Sciatic nerve (tissue), 2 donors: ENCODE measurements at regions not wholly inside any gene's neighbourhood (a gene's known extent, or its start where the extent isn't known, plus 50 kb on each side); places are given as distances from the start of the nearest gene placed in this dataset.

Experiments
- ATAC-seq: fragments of 200-7000 bp; cut with Tn5 transposase; one replicate; pipeline ENCODE4 v1.9.1; 2020; ENCODE audit warnings: mild to moderate bottlenecking, moderate library complexity
- DNase-seq: peaks from one replicate; pipeline ENCODE4 v3.0.0-alpha.2; 2020; ENCODE audit warnings: low spot score
- intact Hi-C: fragments of 100-400 bp; cut with DNase I; formaldehyde crosslinking; loops from one replicate; pipeline ENCODE4 v1.14.2; 2022
- donor health status: DM: no; HTN: no; CAD: no.
- donor health status: DM: no; HTN: no; CAD: no.

GRCh38 chr19:46911456-46911855 lies 50.7 kb downstream of the ARHGAP35 start:
- ATAC-seq (no peak), DNase-seq (no peak)
- intact Hi-C loops, result no loop called here

- intact Hi-C loops, result no loop called here
- no peak for DNase-seq
- no peak for ATAC-seq
These were observed 52.5 kb downstream of the ARHGAP35 start for GRCh38 chr19:46913198-46913851.

- DNase-seq (no peak), ATAC-seq (peak; percentile 62)
- intact Hi-C loops, result no loop called here
These were observed 53.1 kb downstream of the ARHGAP35 start for GRCh38 chr19:46913852-46914430.

GRCh38 chr19:46915386-46915785 lies 54.6 kb downstream of the ARHGAP35 start:
- ATAC-seq (no peak), DNase-seq (no peak)
- intact Hi-C loops, result no loop called here

- DNase-seq, result no peak
- intact Hi-C loops, result no loop called here
- no peak for ATAC-seq
These were observed 56.2 kb downstream of the ARHGAP35 start for GRCh38 chr19:46917002-46917401.

- DNase-seq, result peak; percentile 15
- intact Hi-C loops, result no loop called here
- no peak for ATAC-seq
These were observed 58.5 kb downstream of the ARHGAP35 start for GRCh38 chr19:46919324-46919723.

GRCh38 chr19:46920362-46920761 lies 59.6 kb downstream of the ARHGAP35 start:
- DNase-seq (peak; percentile 25), ATAC-seq (no peak)
- intact Hi-C loops, result no loop called here

GRCh38 chr19:46921071-46921470 lies 60.3 kb downstream of the ARHGAP35 start:
- no peak for DNase-seq
- no peak for ATAC-seq
- intact Hi-C loops, result no loop called here

- intact Hi-C loops, result no loop called here
- DNase-seq, result peak; percentile 8
- no peak for ATAC-seq
These were observed 61.7 kb downstream of the ARHGAP35 start for GRCh38 chr19:46922465-46922864.

- intact Hi-C loops, result no loop called here
- peak; percentile 50 for DNase-seq
- peak; percentile 50 for ATAC-seq
These were observed 64.2 kb downstream of the ARHGAP35 start for GRCh38 chr19:46924874-46925547.

- ATAC-seq (no peak), DNase-seq (no peak)
- intact Hi-C loops, result no loop called here
These were observed 64.8 kb downstream of the ARHGAP35 start for GRCh38 chr19:46925548-46925950.

- intact Hi-C loops, result no loop called here
- ATAC-seq, result peak; percentile 68
- DNase-seq, result peak; percentile 23
These were observed 65.6 kb downstream of the ARHGAP35 start for GRCh38 chr19:46926170-46927071.

GRCh38 chr19:46927106-46927505 lies 66.3 kb downstream of the ARHGAP35 start:
- no peak for ATAC-seq
- intact Hi-C loops, result no loop called here
- DNase-seq, result no peak

GRCh38 chr19:46927893-46928292 lies 67.1 kb downstream of the ARHGAP35 start:
- DNase-seq (no peak), ATAC-seq (no peak)
- intact Hi-C loops, result no loop called here

GRCh38 chr19:46928951-46929350 lies 68.2 kb downstream of the ARHGAP35 start:
- intact Hi-C loops, result no loop called here
- DNase-seq (no peak), ATAC-seq (no peak)

- DNase-seq, result no peak
- intact Hi-C loops, result no loop called here
- ATAC-seq, result no peak
These were observed 70.4 kb downstream of the ARHGAP35 start for GRCh38 chr19:46931202-46931601.

- no peak for DNase-seq
- intact Hi-C loops, result no loop called here
- no peak for ATAC-seq
These were observed 71.5 kb downstream of the ARHGAP35 start for GRCh38 chr19:46932346-46932745.

GRCh38 chr19:46935066-46935663 lies 74.4 kb downstream of the ARHGAP35 start:
- intact Hi-C loops, result no loop called here
- ATAC-seq (no peak), DNase-seq (no peak)
